Glomerular visceral epithelial cell (primary cell): ENCODE measurements at regions not wholly inside any gene's neighbourhood (a gene's known extent, or its start where the extent isn't known, plus 50 kb on each side); places are given as distances from the start of the nearest gene placed in this dataset.

Experiments used
- DNase-seq: peaks from one replicate; pipeline ENCODE4 v3.0.0-alpha.2; 2016; ENCODE audit errors: extremely low spot score

- no peak for DNase-seq
Measured at GRCh38 chr10:8978100-8978499, 923.6 kb downstream of the GATA3 start.

- no peak for DNase-seq
Measured at GRCh38 chr10:8979976-8980375, 925.5 kb downstream of the GATA3 start.

GRCh38 chr10:8981277-8981676, 926.8 kb downstream of the GATA3 start:
- DNase-seq, result no peak

GRCh38 chr10:8985651-8986050, 931.2 kb downstream of the GATA3 start:
- DNase-seq, result no peak

GRCh38 chr10:8986975-8987374, 932.5 kb downstream of the GATA3 start:
- no peak for DNase-seq

GRCh38 chr10:8987712-8988111, 933.2 kb downstream of the GATA3 start:
- DNase-seq, result no peak

- no peak for DNase-seq
Measured at GRCh38 chr10:8990280-8990987, 935.9 kb downstream of the GATA3 start.

- no peak for DNase-seq
Measured at GRCh38 chr10:8992009-8992408, 937.5 kb downstream of the GATA3 start.

GRCh38 chr10:8993864-8994263, 939.4 kb downstream of the GATA3 start:
- no peak for DNase-seq

GRCh38 chr10:8998751-8999150, 944.3 kb downstream of the GATA3 start:
- DNase-seq, result no peak

GRCh38 chr10:9003122-9003521, 948.6 kb downstream of the GATA3 start:
- DNase-seq, result no peak

- no peak for DNase-seq
Measured at GRCh38 chr10:9004736-9005135, 950.2 kb downstream of the GATA3 start.

GRCh38 chr10:9009505-9009904, 955.0 kb downstream of the GATA3 start:
- DNase-seq, result no peak

- DNase-seq, result no peak
Measured at GRCh38 chr10:9010093-9010492, 955.6 kb downstream of the GATA3 start.

GRCh38 chr10:9010931-9011670, 956.6 kb downstream of the GATA3 start:
- no peak for DNase-seq

- DNase-seq, result no peak
Measured at GRCh38 chr10:9012312-9012711, 957.8 kb downstream of the GATA3 start.

GRCh38 chr10:9015005-9015404, 960.5 kb downstream of the GATA3 start:
- DNase-seq, result no peak

- no peak for DNase-seq
Measured at GRCh38 chr10:9015447-9015846, 961.0 kb downstream of the GATA3 start.

GRCh38 chr10:9016930-9017329, 962.4 kb downstream of the GATA3 start:
- DNase-seq, result no peak

- no peak for DNase-seq
Measured at GRCh38 chr10:9018195-9019173, 964.0 kb downstream of the GATA3 start.

GRCh38 chr10:9023206-9023605, 968.7 kb downstream of the GATA3 start:
- DNase-seq, result no peak

GRCh38 chr10:9024210-9024609, 969.7 kb downstream of the GATA3 start:
- no peak for DNase-seq
